Bronchial epithelial cell (primary cell): ENCODE measurements at regions not wholly inside any gene's neighbourhood (a gene's known extent, or its start where the extent isn't known, plus 50 kb on each side); places are given as distances from the start of the nearest gene placed in this dataset.

Experiments used
- DNase-seq: peaks from one replicate; pipeline ENCODE4 v3.0.0-alpha.2; 2010; ENCODE audit warnings: low read depth
- FAIRE-seq: peaks from 2 replicates; lab custom pipeline; 2011; peaks lifted over from hg19 to GRCh38; lab: Jason Lieb, UNC
- H3K27me3 ChIP-seq: 2 replicates; pipeline ENCODE4 v1.5.1; 2011; ENCODE audit warnings: low read length; ENCODE audit not compliant: control insufficient read depth, insufficient read depth
- H3K36me3 ChIP-seq: 2 replicates; pipeline ENCODE4 v1.5.1; 2011; ENCODE audit warnings: low read length; ENCODE audit not compliant: control insufficient read depth, insufficient read depth
- H3K4me3 ChIP-seq: 2 replicates; pipeline ENCODE4 v1.5.1; 2011; ENCODE audit warnings: mild to moderate bottlenecking, low read depth, low read length, control low read depth
- CTCF ChIP-seq: IDR thresholded peaks from 2 replicates; pipeline ENCODE4 v1.5.1; 2011; ENCODE audit warnings: mild to moderate bottlenecking, moderate library complexity, low read length, control low read depth, inconsistent platforms; ENCODE audit not compliant: insufficient read depth, severe bottlenecking

- no peak for TF ChIP-seq CTCF
Measured at GRCh38 chr4:164701665-164702064, 52.3 kb upstream of the SMIM31 start.

More at GRCh38 chr4:164701665-164702064, 52.3 kb upstream of the SMIM31 start:
- DNase-seq = no peak
- no peaks in the 10 kb centered on the region for H3K36me3 ChIP-seq
- no peaks in the 10 kb centered on the region for H3K27me3 ChIP-seq
- FAIRE-seq = no peak
- H3K4me3 ChIP-seq = no peak overlapping the region
